GM21786 (cell line): ENCODE measurements at regions not wholly inside any gene's neighbourhood (a gene's known extent, or its start where the extent isn't known, plus 50 kb on each side); places are given as distances from the start of the nearest gene placed in this dataset.

Experiments
- ATAC-seq: cut with Tn5 transposase; IDR thresholded peaks from one replicate; pipeline ENCODE4 v1.9.1; 2021; ENCODE audit not compliant: unreplicated experiment

- no peak for ATAC-seq
Measured at GRCh38 chr13:40377783-40378182, 288.7 kb downstream of the FOXO1 start.

- no peak for ATAC-seq
Measured at GRCh38 chr13:40379196-40379595, 287.2 kb downstream of the FOXO1 start.

DNA sequence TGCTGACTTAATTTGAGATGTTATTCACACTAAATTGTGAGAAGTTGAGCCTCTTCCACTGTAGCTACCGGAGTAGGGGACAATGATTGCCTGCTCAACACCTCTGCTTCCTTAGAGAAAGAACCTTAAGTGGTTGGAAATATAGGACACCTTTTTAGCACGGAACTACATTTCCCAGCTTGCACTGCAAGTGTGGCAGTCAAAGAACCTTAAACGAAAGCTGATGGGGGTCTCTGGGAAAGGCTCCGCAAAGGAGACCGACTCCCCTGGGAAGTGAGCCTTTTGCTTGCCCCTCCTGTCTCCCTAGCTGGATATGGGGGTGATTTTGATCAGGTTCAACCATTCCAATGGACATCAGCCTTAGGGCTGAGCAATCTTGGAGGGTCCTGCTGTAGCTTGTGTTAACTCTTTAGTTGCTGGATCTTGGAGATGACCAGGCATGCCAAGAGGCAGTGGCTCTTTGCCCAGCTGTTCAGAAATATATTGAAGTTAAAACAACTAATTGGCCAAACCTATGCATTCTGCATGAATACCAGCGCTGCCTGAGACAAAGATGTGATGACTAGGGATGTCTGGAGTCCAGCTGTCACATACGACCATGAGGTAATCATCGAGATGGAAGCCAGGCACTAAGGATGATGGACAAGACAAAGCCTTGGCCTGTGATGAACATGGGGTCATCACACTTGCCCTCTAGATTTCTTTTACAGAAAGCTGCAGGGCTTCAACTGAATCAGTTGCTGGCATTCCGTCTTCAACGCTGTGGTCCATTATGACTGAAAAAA is 286.5 kb downstream of the FOXO1 start:
- ATAC-seq, result no peak

DNA sequence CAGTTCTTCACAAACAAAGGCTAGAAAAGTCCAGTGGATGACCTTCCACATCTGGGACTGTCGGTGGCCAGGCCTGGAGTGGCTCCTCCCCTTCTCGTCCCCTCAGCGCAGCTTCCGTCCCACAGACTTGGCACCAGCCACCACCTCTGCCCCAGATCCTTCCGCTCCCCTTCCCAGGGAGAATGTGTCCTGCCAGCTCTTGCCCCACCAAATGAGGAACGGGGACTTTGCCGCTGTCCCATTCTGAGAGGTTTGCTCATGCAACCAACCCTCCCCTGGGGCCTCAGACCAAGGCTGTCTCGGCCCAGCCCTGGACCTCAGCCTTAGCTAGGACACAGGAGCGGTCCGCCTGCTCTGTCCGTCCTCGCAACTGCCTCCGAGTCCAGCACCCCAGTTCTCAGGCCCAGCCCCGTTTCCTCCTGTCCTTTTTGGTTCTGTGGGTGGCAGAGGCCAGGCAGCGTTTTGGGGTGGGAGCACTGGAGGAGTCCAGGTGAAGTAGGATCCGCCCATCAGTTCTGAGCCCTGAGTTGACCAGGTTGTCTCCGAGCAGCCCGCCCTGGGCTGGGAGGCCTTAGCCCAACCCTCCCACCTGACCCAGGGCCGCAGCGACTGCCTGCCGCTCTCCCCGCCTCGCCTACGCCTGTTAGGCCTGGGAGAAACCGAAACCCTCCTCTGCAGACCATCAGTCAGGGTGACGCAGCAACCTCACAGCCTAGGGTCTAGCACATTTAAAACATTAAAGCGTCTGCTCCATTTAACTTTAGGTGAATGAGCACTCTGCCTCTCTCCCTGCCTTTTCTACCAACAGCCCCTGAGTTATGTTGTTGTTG is 284.3 kb downstream of the FOXO1 start:
- ATAC-seq, result no peak

GRCh38 chr13:40383132-40383531 is 283.3 kb downstream of the FOXO1 start:
- no peak for ATAC-seq

GRCh38 chr13:40383885-40384284 is 282.6 kb downstream of the FOXO1 start:
- ATAC-seq, result no peak

- ATAC-seq, result no peak
Measured at GRCh38 chr13:40384976-40385857, 281.2 kb downstream of the FOXO1 start.

DNA sequence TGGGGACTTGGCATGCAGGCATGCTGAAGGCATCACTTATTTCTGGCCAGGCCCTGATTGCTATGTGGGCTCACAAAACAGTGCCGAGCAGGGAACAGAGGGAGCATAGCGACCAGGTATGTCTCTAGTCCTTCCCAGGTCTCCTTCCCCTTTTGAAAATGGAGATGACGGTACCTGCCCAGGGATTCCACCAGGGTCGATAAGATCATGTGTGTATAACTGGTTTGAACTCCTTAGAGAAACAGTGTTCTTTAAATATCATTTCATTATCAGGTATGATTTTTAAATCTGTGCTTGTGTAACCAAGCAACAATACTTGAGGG is 280.6 kb downstream of the FOXO1 start:
- ATAC-seq, result no peak

- ATAC-seq, result no peak
Measured at GRCh38 chr13:40386586-40386985, 279.9 kb downstream of the FOXO1 start.

DNA sequence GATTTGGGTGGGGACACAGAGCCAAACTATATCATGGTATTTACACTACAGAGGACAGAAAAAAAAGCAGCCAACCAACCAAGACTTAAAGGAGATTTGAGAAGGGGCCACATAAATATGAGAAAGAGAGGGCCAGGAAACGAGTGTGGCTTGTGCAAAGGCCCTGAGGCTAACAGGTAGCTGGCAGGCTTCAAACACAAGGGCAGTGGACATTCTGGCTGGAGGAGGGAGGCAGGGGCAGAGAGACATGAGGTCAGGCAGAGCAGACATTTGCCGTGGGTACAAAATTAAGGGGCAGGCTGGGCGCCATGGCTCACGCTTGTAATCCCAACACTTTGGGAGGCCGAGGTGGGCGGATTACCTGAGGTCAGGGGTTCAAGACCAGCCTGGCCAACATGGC is 278.7 kb downstream of the FOXO1 start:
- no peak for ATAC-seq

DNA sequence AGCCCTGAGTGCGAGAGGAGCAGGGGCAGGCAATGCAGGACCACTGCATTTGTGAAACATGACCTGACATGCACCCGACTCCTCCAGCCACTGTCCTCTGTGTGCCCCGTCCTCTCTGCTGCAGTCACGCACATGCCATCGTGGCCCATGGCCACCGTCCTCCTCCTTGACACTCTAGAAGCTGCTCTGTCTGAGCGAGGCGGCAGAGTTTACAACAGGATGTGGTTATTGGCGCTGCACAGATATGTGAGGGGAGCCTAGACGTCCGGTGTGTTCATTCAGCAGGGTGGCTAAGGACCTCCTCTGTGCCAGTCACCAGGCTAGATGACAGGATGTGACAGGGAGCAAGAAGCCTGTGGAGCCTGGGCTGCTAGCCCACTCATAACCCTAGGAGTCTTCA is 277.8 kb downstream of the FOXO1 start:
- peak; percentile 99 for ATAC-seq

- ATAC-seq, result peak; percentile 41
Measured at GRCh38 chr13:40389081-40389641, 277.3 kb downstream of the FOXO1 start.

DNA sequence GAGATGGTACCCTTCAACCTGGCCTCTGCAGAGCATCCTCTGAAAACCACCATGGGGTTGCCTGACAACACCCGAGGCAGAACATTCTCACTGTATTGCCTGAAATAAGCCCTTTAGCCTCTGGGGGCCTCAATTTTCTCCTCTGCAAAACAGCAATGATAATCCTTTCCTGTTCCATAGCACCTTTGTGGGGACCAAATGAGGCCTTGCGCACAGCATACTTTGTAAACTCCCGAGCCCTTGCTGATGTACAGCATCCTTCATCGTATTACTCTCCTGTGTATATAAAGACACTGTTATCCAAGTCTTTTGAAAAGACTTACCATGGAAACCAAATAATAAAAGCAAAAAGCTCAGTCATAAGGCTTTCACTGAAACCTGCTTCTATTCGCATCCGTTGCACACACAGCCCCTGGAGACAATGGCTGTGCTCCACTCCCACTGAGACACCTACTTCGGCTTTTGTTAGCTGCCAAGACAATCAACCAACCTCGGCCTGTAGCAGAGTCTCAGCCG is 276.0 kb downstream of the FOXO1 start:
- ATAC-seq, result no peak

DNA sequence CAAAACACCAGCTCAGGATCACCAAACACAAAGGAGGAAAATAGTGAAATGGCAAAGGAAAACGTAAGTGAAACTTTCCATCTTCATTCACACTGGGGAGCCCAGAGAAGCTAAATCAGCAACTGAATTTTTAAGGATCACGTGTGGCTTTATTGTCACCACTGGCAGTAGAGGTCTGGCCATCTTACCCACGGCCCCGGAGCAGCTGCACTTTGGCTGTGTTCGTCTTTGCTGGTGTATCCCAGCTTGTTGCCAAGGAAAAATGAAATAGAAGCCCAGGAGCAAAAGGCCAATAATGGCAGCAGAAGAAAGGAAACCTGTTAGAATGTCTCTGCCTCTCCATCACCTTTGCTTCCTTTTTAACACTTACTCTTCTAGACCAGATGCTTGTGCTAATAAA is 274.7 kb downstream of the FOXO1 start:
- no peak for ATAC-seq

DNA sequence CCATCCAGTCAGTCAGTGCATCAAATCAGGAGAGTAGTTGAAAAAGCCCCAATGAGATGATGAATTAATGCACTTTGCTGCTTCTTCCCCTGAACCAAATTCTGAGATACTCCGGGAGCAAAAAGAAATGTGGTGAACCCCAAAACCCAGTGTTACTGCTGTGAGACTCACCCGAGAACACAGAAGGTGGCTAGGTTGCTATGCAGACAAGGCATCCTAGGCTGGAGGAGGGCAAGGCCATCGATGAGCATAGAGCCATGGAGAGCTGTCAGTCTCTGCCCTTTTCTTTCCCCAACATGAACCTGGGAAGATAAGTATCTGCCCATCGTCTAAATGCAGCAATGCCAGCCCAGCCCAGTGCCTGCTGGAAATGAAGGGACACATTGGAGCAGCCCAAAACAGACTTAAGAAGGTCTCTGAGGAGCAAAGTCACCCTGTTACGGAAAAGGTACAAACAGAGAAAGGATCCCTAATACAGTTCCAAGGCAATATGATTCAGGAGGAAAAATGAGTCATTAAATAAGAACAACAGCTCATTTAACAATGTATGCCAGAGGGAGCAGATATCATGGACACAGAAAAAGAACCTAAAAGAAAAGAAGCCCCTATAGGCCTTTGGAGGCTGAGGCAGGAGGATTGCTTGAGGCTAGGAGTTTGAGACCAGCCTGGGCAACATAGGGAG is 272.0 kb downstream of the FOXO1 start:
- ATAC-seq, result no peak

- no peak for ATAC-seq
Measured at GRCh38 chr13:40398065-40398464, 268.4 kb downstream of the FOXO1 start.

DNA sequence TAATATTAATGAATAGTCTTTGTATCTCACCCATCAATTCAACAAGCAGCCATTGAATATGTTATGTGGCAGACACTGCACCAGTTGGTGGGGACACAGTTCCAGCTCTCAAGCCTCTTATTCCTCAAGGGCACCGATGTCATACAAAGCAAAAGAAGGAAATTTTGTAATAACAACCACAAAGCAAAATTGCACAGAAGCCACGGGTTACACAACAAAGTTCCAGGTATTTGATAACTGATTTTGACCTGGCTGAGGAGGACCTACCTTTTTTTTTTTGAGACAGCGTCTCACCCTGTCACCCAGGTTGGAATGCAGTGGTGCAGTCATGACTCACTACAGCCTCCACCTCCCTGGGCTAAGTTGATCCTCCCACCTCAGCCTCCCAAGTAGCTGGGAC is 266.7 kb downstream of the FOXO1 start:
- no peak for ATAC-seq

DNA sequence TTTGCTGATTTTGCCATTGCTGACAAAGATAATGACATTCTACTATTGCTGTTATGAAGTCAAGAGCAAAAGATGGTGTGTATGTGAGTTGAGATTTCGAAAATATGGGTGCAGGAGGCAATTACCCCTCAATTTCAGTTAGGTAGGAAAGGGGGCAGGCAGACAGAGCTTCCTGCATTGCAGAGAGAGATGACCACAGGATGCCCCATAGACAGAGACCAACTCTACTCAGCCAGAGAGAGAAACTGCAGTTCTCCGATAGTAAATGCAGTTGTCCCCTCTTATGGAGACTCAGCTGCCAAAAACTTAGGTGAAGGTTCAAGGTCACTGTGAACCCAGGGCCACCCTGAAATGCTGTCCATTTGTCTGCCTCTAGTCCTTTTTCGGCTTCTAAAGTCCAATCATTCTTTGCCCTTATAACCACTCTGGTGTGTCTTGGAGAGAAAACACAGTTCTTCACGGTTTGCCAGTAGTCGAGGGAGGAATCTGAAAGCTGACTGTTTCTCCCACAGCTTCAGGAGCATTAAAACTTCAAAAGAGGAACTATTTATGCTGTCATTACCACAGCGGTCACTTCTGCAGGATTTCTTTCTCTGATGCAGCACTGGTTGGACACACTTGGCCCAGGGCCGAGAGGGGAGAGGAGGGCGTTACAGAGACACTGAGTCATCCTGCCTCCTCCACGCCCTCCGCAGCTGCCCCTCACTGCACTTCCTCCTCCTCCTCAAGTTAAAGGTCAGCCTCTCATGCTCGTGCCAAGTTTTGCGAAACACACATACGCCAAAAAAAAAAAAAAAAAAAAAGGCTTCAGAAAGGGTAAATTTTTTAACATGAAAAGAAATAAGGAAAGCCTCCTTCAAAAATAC is 264.3 kb downstream of the FOXO1 start:
- ATAC-seq, result peak; percentile 89

- no peak for ATAC-seq
Measured at GRCh38 chr13:40402931-40403431, 263.5 kb downstream of the FOXO1 start.
